Common myeloid progenitor, CD34-positive (primary cell): ENCODE measurements at regions not wholly inside any gene's neighbourhood (a gene's known extent, or its start where the extent isn't known, plus 50 kb on each side); places are given as distances from the start of the nearest gene placed in this dataset.

Source experiments
- CTCF ChIA-PET: fragments of 350-600 bp; sonication (Branson Sonifier 250); formaldehyde crosslinking; loops from one replicate; lab custom pipeline; 2021; ENCODE audit warnings: antibody characterized with exemption; lab: Charles Lee
- POLR2A ChIA-PET: fragments of 350-600 bp; sonication (Branson Sonifier 250); formaldehyde crosslinking; loops from one replicate; lab custom pipeline; 2021; ENCODE audit warnings: antibody characterized with exemption; lab: Charles Lee
- DNase-seq, 3 donors: peaks; one replicate each; pipeline versions ENCODE4 v3.0.0 to v3.0.0-alpha.2; 2013
- H3K27ac ChIP-seq, 2 experiments: 1 replicate in 1 of 2; 2 replicates in 1 of 2; pipeline ENCODE4 v1.7.0; 2013; ENCODE audit warnings: inconsistent platforms in 2 of 2, low read length in 2 of 2, mild to moderate bottlenecking in 2 of 2, low read depth in 1 of 2, moderate library complexity in 1 of 2; ENCODE audit not compliant: severe bottlenecking in 2 of 2, insufficient read depth in 1 of 2, poor library complexity in 1 of 2
- H3K27me3 ChIP-seq, 5 experiments: replicated peaks in 2 of 5; 1 replicate in 3 of 5; 2 replicates in 2 of 5; pipeline versions ENCODE4 v1.6.1 to v1.7.0; 2013; ENCODE audit warnings: low read length in 4 of 5, mild to moderate bottlenecking in 2 of 5, moderate library complexity in 2 of 5, inconsistent platforms in 1 of 5; ENCODE audit not compliant: insufficient read depth in 5 of 5, control insufficient read depth in 4 of 5
- H3K36me3 ChIP-seq, 4 experiments: 1 replicate in 2 of 4; 2 replicates in 2 of 4; pipeline versions ENCODE4 v1.6.1 to v1.7.0; 2013; ENCODE audit warnings: low read length in 3 of 4, control low read depth in 1 of 4, mild to moderate bottlenecking in 1 of 4; ENCODE audit not compliant: control insufficient read depth in 4 of 4, insufficient read depth in 4 of 4
- H3K4me1 ChIP-seq, 4 experiments: 1 replicate in 3 of 4; 2 replicates in 1 of 4; pipeline versions ENCODE4 v1.6.1 to v1.7.1; 2013; ENCODE audit warnings: low read length in 3 of 4, mild to moderate bottlenecking in 3 of 4, control low read depth in 1 of 4, inconsistent platforms in 1 of 4, moderate library complexity in 1 of 4; ENCODE audit not compliant: control insufficient read depth in 4 of 4, insufficient read depth in 4 of 4; ENCODE audit errors: control extremely low read depth in 1 of 4
- H3K4me3 ChIP-seq, 7 experiments: 1 replicate in 4 of 7; 2 replicates in 3 of 7; pipeline versions ENCODE4 v1.5.1 to v1.7.0; 2013; ENCODE audit warnings: mild to moderate bottlenecking in 7 of 7, low read length in 6 of 7, moderate library complexity in 6 of 7, inconsistent platforms in 2 of 7, low read depth in 2 of 7, control low read depth in 1 of 7; ENCODE audit not compliant: insufficient read depth in 4 of 7, control insufficient read depth in 1 of 7; ENCODE audit errors: extremely low read depth in 1 of 7
- H3K9me3 ChIP-seq, 5 experiments: 1 replicate in 4 of 5; 2 replicates in 1 of 5; pipeline versions ENCODE4 v1.6.1 to v1.7.1; 2013; ENCODE audit warnings: low read length in 4 of 5, mild to moderate bottlenecking in 2 of 5, inconsistent platforms in 1 of 5, low read depth in 1 of 5, moderate library complexity in 1 of 5; ENCODE audit not compliant: control insufficient read depth in 4 of 5, insufficient read depth in 2 of 5; ENCODE audit errors: control extremely low read depth in 1 of 5
- WGBS: methylation state at CpG from one replicate; pipeline ENCODE4 v1.1.5; 2013; ENCODE audit not compliant: insufficient coverage; 5-methylcytosine and 5-hydroxymethylcytosine counted together

- Histone ChIP-seq H3K4me3 (no peak overlapping the region), H3K9me3 (peaks cover 0 to 4% (median 2%) of the 10 kb centered on the region in 5 experiments), H3K27ac (no peak overlapping the region), H3K27me3 (no peaks in the 10 kb centered on the region), H3K4me1 (no peaks in the 10 kb centered on the region), H3K36me3 (no peaks in the 10 kb centered on the region)
- ChIA-PET CTCF (no interaction called here), POLR2A (no interaction called here)
- 97% methylated on average over 12 of the region's 15 CpGs for WGBS
- no peak for DNase-seq
These were observed 173.5 kb downstream of the C16orf95 start for GRCh38 chr16:87143661-87144121.

- ChIA-PET CTCF (no interaction called here), POLR2A (no interaction called here)
- DNase-seq = no peak
- Histone ChIP-seq H3K4me3 (no peak overlapping the region), H3K27me3 (no peaks in the 10 kb centered on the region), H3K27ac (no peak overlapping the region), H3K4me1 (no peaks in the 10 kb centered on the region), H3K36me3 (no peaks in the 10 kb centered on the region), H3K9me3 (peaks cover 0 to 6% (median 2%) of the 10 kb centered on the region in 5 experiments)
- 99% methylated on average over 10 of the region's 11 CpGs for WGBS
These were observed 173.0 kb downstream of the C16orf95 start for GRCh38 chr16:87144232-87144631.

- Histone ChIP-seq H3K4me1 (no peaks in the 10 kb centered on the region), H3K36me3 (no peaks in the 10 kb centered on the region), H3K27ac (no peak overlapping the region), H3K9me3 (peaks cover 0 to 11% (median 2%) of the 10 kb centered on the region in 5 experiments), H3K4me3 (no peak overlapping the region), H3K27me3 (peaks cover 0 to 2% (median 0%) of the 10 kb centered on the region in 5 experiments)
- WGBS = 91% methylated on average over 23 of the region's 24 CpGs
- POLR2A ChIA-PET = no interaction called here
- peak in 1 of 3 donors; percentile 1 for DNase-seq
- CTCF ChIA-PET = interaction anchor here (1.4 kb wide), 1 partner anchor 11 kb away, joined by 5 read pairs; no protein-coding TSS in a partner anchor
These were observed 171.7 kb downstream of the C16orf95 start for GRCh38 chr16:87145181-87146176.

- no peaks in the 10 kb centered on the region for H3K4me1 ChIP-seq
- CTCF ChIA-PET = no interaction called here
- H3K4me3 ChIP-seq = no peak overlapping the region
- peaks cover 0 to 12% (median 2%) of the 10 kb centered on the region in 5 experiments for H3K9me3 ChIP-seq
- H3K36me3 ChIP-seq = no peaks in the 10 kb centered on the region
- H3K27me3 ChIP-seq = peaks cover 0 to 3% (median 0%) of the 10 kb centered on the region in 5 experiments
- DNase-seq = no peak
- POLR2A ChIA-PET = no interaction called here
- 100% methylated on average over 4 of the region's 5 CpGs for WGBS
- no peak overlapping the region for H3K27ac ChIP-seq
These were observed 170.5 kb downstream of the C16orf95 start for GRCh38 chr16:87146676-87147075.

GRCh38 chr16:87149051-87149450 is 168.1 kb downstream of the C16orf95 start:
- H3K9me3 ChIP-seq = peaks cover 0 to 12% (median 2%) of the 10 kb centered on the region in 5 experiments
- H3K27me3 ChIP-seq = peaks cover 0 to 3% (median 0%) of the 10 kb centered on the region in 5 experiments
- POLR2A ChIA-PET = no interaction called here
- no peak overlapping the region for H3K27ac ChIP-seq
- WGBS = 83% methylated on average over 1 of the region's 1 CpG
- H3K4me3 ChIP-seq = no peak overlapping the region
- CTCF ChIA-PET = no interaction called here
- no peaks in the 10 kb centered on the region for H3K36me3 ChIP-seq
- DNase-seq = no peak
- H3K4me1 ChIP-seq = no peaks in the 10 kb centered on the region

GRCh38 chr16:87150262-87150661 is 166.9 kb downstream of the C16orf95 start:
- POLR2A ChIA-PET = no interaction called here

More at GRCh38 chr16:87150262-87150661, 166.9 kb downstream of the C16orf95 start:
- peaks cover 0 to 12% (median 2%) of the 10 kb centered on the region in 5 experiments for H3K9me3 ChIP-seq
- CTCF ChIA-PET = no interaction called here
- no peaks in the 10 kb centered on the region for H3K36me3 ChIP-seq
- H3K27ac ChIP-seq = no peak overlapping the region
- no peaks in the 10 kb centered on the region for H3K4me1 ChIP-seq
- 82% methylated on average over 13 of the region's 13 CpGs for WGBS
- DNase-seq = no peak
- H3K27me3 ChIP-seq = peaks cover 0 to 3% (median 0%) of the 10 kb centered on the region in 5 experiments
- no peak overlapping the region for H3K4me3 ChIP-seq
